Endothelial cell of umbilical vein (primary cell): ENCODE measurements at regions not wholly inside any gene's neighbourhood (a gene's known extent, or its start where the extent isn't known, plus 50 kb on each side); places are given as distances from the start of the nearest gene placed in this dataset.

Experiments used
- BruUV-seq: library from RNA; stranded (reverse); fragments of 400-500 nt; replicated peaks from 2 replicates; lab custom pipeline; 2021; lab: Mats Ljungman, UMichigan
- CTCF ChIA-PET: fragments of 300-600, 350-600 bp; sonication (Branson Sonifier 250); formaldehyde crosslinking; loops from one replicate; lab custom pipeline; 2021; ENCODE audit warnings: antibody characterized with exemption, inconsistent platforms; lab: Charles Lee
- POLR2A ChIA-PET: fragments of 300-600, 350-600 bp; sonication (Branson Sonifier 250); formaldehyde crosslinking; loops from one replicate; lab custom pipeline; 2021; ENCODE audit warnings: antibody characterized with exemption, inconsistent platforms; lab: Charles Lee
- DNase-seq: peaks from one replicate; pipeline ENCODE4 v3.0.0-alpha.2; 2011; ENCODE audit warnings: low read depth, low spot score
- FAIRE-seq: peaks from 2 replicates; lab custom pipeline; 2011; peaks lifted over from hg19 to GRCh38; lab: Jason Lieb, UNC
- H2AFZ ChIP-seq: 2 replicates; pipeline ENCODE4 v1.6.0; 2012; ENCODE audit warnings: low read depth, low read length, control low read depth, inconsistent platforms
- H3K27ac ChIP-seq: 2 replicates; pipeline ENCODE4 v1.5.1; 2011; ENCODE audit warnings: low read depth, mild to moderate bottlenecking, control low read depth, low read length, moderate library complexity; ENCODE audit not compliant: insufficient read depth
- H3K27me3 ChIP-seq, 2 experiments: 2 replicates each; pipeline versions ENCODE4 v1.6.0 to v1.6.1; 2011; ENCODE audit warnings: low read length in 2 of 2, mixed read lengths in 1 of 2; ENCODE audit not compliant: control insufficient read depth in 2 of 2, insufficient read depth in 2 of 2
- H3K36me3 ChIP-seq, 2 experiments: 2 replicates in 1 of 2; 3 replicates in 1 of 2; pipeline ENCODE4 v1.5.1; 2011; ENCODE audit warnings: low read length in 2 of 2, mild to moderate bottlenecking in 1 of 2, moderate library complexity in 1 of 2; ENCODE audit not compliant: control insufficient read depth in 2 of 2, insufficient read depth in 2 of 2; ENCODE audit errors: extremely low read depth in 1 of 2
- H3K4me1 ChIP-seq: 3 replicates; pipeline ENCODE4 v1.5.1; 2011; ENCODE audit warnings: mild to moderate bottlenecking, low read length; ENCODE audit not compliant: control insufficient read depth, insufficient read depth; ENCODE audit errors: extremely low read depth
- H3K4me2 ChIP-seq: 2 replicates; pipeline ENCODE4 v1.6.1; 2011; ENCODE audit warnings: low read length, control low read depth, mixed read lengths; ENCODE audit not compliant: insufficient read depth
- H3K4me3 ChIP-seq, 3 experiments: fragments of 200-600 bp in 1 of 3; sonication (generic), shearing (Covaris generic) in 1 of 3; replicated peaks in 1 of 3; 2 replicates each; pipeline ENCODE4 v1.5.1; 2011 to 2016; ENCODE audit warnings: control low read depth in 3 of 3, low read length in 3 of 3, mild to moderate bottlenecking in 2 of 3, inconsistent platforms in 1 of 3, low read depth in 1 of 3, moderate library complexity in 1 of 3; ENCODE audit not compliant: insufficient read depth in 1 of 3
- H3K79me2 ChIP-seq: 2 replicates; pipeline ENCODE4 v1.6.0; 2012; ENCODE audit warnings: low read length, inconsistent platforms; ENCODE audit not compliant: control insufficient read depth, insufficient read depth
- H3K9ac ChIP-seq: replicated peaks from 2 replicates; pipeline ENCODE3; 2011; ENCODE audit warnings: low read length, control low read depth; ENCODE audit not compliant: insufficient read depth; ENCODE audit errors: extremely low read depth
- H3K9me1 ChIP-seq: replicated peaks from 3 replicates; pipeline ENCODE4 v1.6.0; 2011; ENCODE audit warnings: mild to moderate bottlenecking, low read length; ENCODE audit not compliant: control insufficient read depth, insufficient read depth; ENCODE audit errors: extremely low read depth
- H3K9me3 ChIP-seq: replicated peaks from 2 replicates; pipeline ENCODE4 v1.5.1; 2012; ENCODE audit warnings: low read length, inconsistent platforms; ENCODE audit not compliant: control insufficient read depth, insufficient read depth
- H4K20me1 ChIP-seq: replicated peaks from 2 replicates; pipeline ENCODE3; 2011; ENCODE audit warnings: mild to moderate bottlenecking, low read length; ENCODE audit not compliant: control insufficient read depth, insufficient read depth; ENCODE audit errors: extremely low read depth
- CTCF ChIP-seq, 2 donors: IDR thresholded peaks; 1 replicate in 1 of 2; 2 replicates in 1 of 2; pipeline ENCODE4 v1.5.1; 2011; ENCODE audit warnings: low read length in 2 of 2, mild to moderate bottlenecking in 2 of 2, moderate library complexity in 2 of 2, control low read depth in 1 of 2, inconsistent platforms in 1 of 2, low read depth in 1 of 2; ENCODE audit not compliant: insufficient read depth in 1 of 2; ENCODE audit errors: extremely low read depth in 1 of 2
- EZH2 ChIP-seq: IDR thresholded peaks from 2 replicates; pipeline ENCODE4 v1.6.1; 2012; ENCODE audit warnings: borderline replicate concordance, low read depth, mild to moderate bottlenecking, moderate library complexity, low read length, inconsistent platforms; ENCODE audit not compliant: severe bottlenecking
- FOS ChIP-seq: IDR thresholded peaks from 2 replicates; pipeline ENCODE4 v1.6.1; 2011; ENCODE audit warnings: mild to moderate bottlenecking, low read length, moderate library complexity, borderline replicate concordance; ENCODE audit not compliant: insufficient read depth
- GATA2 ChIP-seq: IDR thresholded peaks from 2 replicates; pipeline ENCODE4 v1.7.0; 2011; ENCODE audit warnings: low read depth, mild to moderate bottlenecking, moderate library complexity, mixed read lengths, low read length; ENCODE audit not compliant: insufficient read length, insufficient read depth
- JUN ChIP-seq: IDR thresholded peaks from 2 replicates; pipeline ENCODE4 v1.6.1; 2011; ENCODE audit warnings: borderline replicate concordance, low read depth; ENCODE audit not compliant: insufficient read length, insufficient read depth
- MAX ChIP-seq: IDR thresholded peaks from 2 replicates; pipeline ENCODE4 v1.6.1; 2011; ENCODE audit not compliant: insufficient read depth, insufficient read length
- MYC ChIP-seq: IDR thresholded peaks from one replicate; pipeline ENCODE4 v1.6.1; 2011; ENCODE audit warnings: mild to moderate bottlenecking, low read depth, low read length
- POLR2A ChIP-seq: IDR thresholded peaks from 2 replicates; pipeline ENCODE4 v1.6.1; 2012; ENCODE audit warnings: low read depth, mild to moderate bottlenecking, control low read depth, low read length
- POLR2AphosphoS5 ChIP-seq: IDR thresholded peaks from 2 replicates; pipeline ENCODE4 v1.6.1; 2012; ENCODE audit warnings: low read depth, mild to moderate bottlenecking, control low read depth, low read length, moderate library complexity; ENCODE audit not compliant: insufficient read depth
- dilution Hi-C: fragments of 300-500 bp; cut with MboI; formaldehyde crosslinking; loops from one replicate; pipeline ENCODE4 v1.15.0; 2019; ENCODE audit warnings: low sequenced_read_pairs; ENCODE audit not compliant: extremely low pct_ligation_motif_present
- intact Hi-C: fragments of 100-400 bp; cut with micrococcal nuclease; formaldehyde crosslinking; loops from one replicate; pipeline ENCODE4 v1.10.0; 2022

- Histone ChIP-seq H3K9ac (no peak overlapping the region), H3K27me3 (no peaks in the 10 kb centered on the region), H3K27ac (no peak overlapping the region), H4K20me1 (no peaks in the 10 kb centered on the region), H3K4me3 (no peak overlapping the region), H3K4me2 (no peak overlapping the region), H3K9me3 (no peaks in the 10 kb centered on the region), H3K9me1 (no peaks in the 10 kb centered on the region), H2AFZ (no peak overlapping the region), H3K4me1 (peaks cover 8% of the 10 kb centered on the region), H3K36me3 (no peaks in the 10 kb centered on the region), H3K79me2 (no peaks in the 10 kb centered on the region)
- intact Hi-C loops: no loop called here
- DNase-seq (peak; percentile 84), FAIRE-seq (peak; percentile 37)
- dilution Hi-C loops: no loop called here
- ChIA-PET CTCF (interaction anchor here (0.6 to 6.4 kb wide), 10 partner anchors 9 to 107 kb away, joined by 3 to 32 read pairs (median 6); no protein-coding TSS in a partner anchor), POLR2A (no interaction called here)
- no TSS peak for BruUV-seq
- TF ChIP-seq FOS: no peak
Observed at GRCh38 chr5:157915638-157916037, 56.7 kb upstream of the CLINT1 start.

- Histone ChIP-seq H3K9me3 (no peaks in the 10 kb centered on the region), H3K9ac (no peak overlapping the region), H4K20me1 (no peaks in the 10 kb centered on the region), H3K27ac (no peak overlapping the region), H3K4me2 (no peak overlapping the region), H3K79me2 (no peaks in the 10 kb centered on the region), H3K9me1 (no peaks in the 10 kb centered on the region), H3K27me3 (no peaks in the 10 kb centered on the region), H2AFZ (no peak overlapping the region), H3K4me1 (peaks cover 8% of the 10 kb centered on the region), H3K4me3 (no peak overlapping the region), H3K36me3 (no peaks in the 10 kb centered on the region)
- TF ChIP-seq JUN (no peak), POLR2AphosphoS5 (no peak), FOS (no peak), MYC (no peak), GATA2 (no peak), MAX (no peak), CTCF (IDR thresholded peaks at IDR 0.05; ENCODE audit: extremely low read depth in 1 of 2, insufficient read depth in 1 of 2, low read depth in 1 of 2, low read length in 2 of 2) (no peak), EZH2 (no peak), POLR2A (no peak)
- DNase-seq (no peak), FAIRE-seq (no peak)
- ChIA-PET CTCF (interaction anchor here (0.9 to 3.4 kb wide), 3 partner anchors 53 to 80 kb away, joined by 3 to 27 read pairs (median 3); no protein-coding TSS in a partner anchor), POLR2A (no interaction called here)
- no TSS peak for BruUV-seq
- dilution Hi-C loops: no loop called here
- intact Hi-C loops: no loop called here
Observed at GRCh38 chr5:157914151-157914788, 55.3 kb upstream of the CLINT1 start.
